Mucosa of rectum (tissue), 2 donors: ENCODE measurements at regions not wholly inside any gene's neighbourhood (a gene's known extent, or its start where the extent isn't known, plus 50 kb on each side); places are given as distances from the start of the nearest gene placed in this dataset.

ENCODE experiments used
- H3K27ac ChIP-seq, 2 donors: one replicate each; pipeline ENCODE4 v1.7.0; 2013; ENCODE audit warnings: inconsistent platforms in 2 of 2, low read depth in 2 of 2, low read length in 2 of 2
- H3K27me3 ChIP-seq, 2 donors: one replicate each; pipeline ENCODE4 v1.7.0; 2013; ENCODE audit warnings: low read length in 2 of 2; ENCODE audit not compliant: control insufficient read depth in 2 of 2, insufficient read depth in 2 of 2
- H3K36me3 ChIP-seq, 2 donors: one replicate each; pipeline ENCODE4 v1.7.0; 2013; ENCODE audit warnings: low read length in 2 of 2; ENCODE audit not compliant: control insufficient read depth in 2 of 2, insufficient read depth in 2 of 2
- H3K4me1 ChIP-seq, 2 donors: one replicate each; pipeline ENCODE4 v1.7.0; 2013; ENCODE audit warnings: low read length in 2 of 2, mild to moderate bottlenecking in 1 of 2; ENCODE audit not compliant: control insufficient read depth in 2 of 2, insufficient read depth in 2 of 2
- H3K4me3 ChIP-seq, 2 donors: one replicate each; pipeline ENCODE4 v1.7.0; 2013; ENCODE audit warnings: low read length in 2 of 2
- H3K9ac ChIP-seq, 2 donors: one replicate each; pipeline ENCODE4 v1.7.0; 2013; ENCODE audit warnings: low read length in 2 of 2, low read depth in 1 of 2, mild to moderate bottlenecking in 1 of 2
- H3K9me3 ChIP-seq, 2 donors: one replicate each; pipeline ENCODE4 v1.7.0; 2013; ENCODE audit warnings: low read length in 2 of 2; ENCODE audit not compliant: control insufficient read depth in 2 of 2
- donor health status: healthy.
- donor health status: Normal muscosa, but diverticular disease.

GRCh38 chr10:107425931-107426553, 261.5 kb upstream of the SORCS1 start:
- no peaks in the 10 kb centered on the region for H3K4me1 ChIP-seq
- H3K27ac ChIP-seq: no peak overlapping the region
- peak overlapping the region in 1 of 2 donors; percentile 6 for H3K4me3 ChIP-seq
- peaks cover 0 to 1% of the 10 kb centered on the region in 2 donors for H3K27me3 ChIP-seq
- no peak overlapping the region for H3K9ac ChIP-seq
- no peaks in the 10 kb centered on the region for H3K36me3 ChIP-seq
- no peaks in the 10 kb centered on the region for H3K9me3 ChIP-seq

- Histone ChIP-seq H3K4me3 (no peak overlapping the region), H3K27ac (no peak overlapping the region), H3K9me3 (no peaks in the 10 kb centered on the region), H3K36me3 (no peaks in the 10 kb centered on the region), H3K27me3 (no peaks in the 10 kb centered on the region), H3K9ac (no peak overlapping the region), H3K4me1 (no peaks in the 10 kb centered on the region)
These were observed 260.1 kb upstream of the SORCS1 start for GRCh38 chr10:107424628-107425027.

- Histone ChIP-seq H3K4me1 (no peaks in the 10 kb centered on the region), H3K4me3 (no peak overlapping the region), H3K9me3 (no peaks in the 10 kb centered on the region)
These were observed 259.4 kb upstream of the SORCS1 start for GRCh38 chr10:107423903-107424302.

GRCh38 chr10:107422681-107423080, 258.2 kb upstream of the SORCS1 start:
- H3K4me3 ChIP-seq: no peak overlapping the region
- H3K9me3 ChIP-seq: no peaks in the 10 kb centered on the region
- H3K27ac ChIP-seq: no peak overlapping the region
- H3K27me3 ChIP-seq: no peaks in the 10 kb centered on the region
- H3K9ac ChIP-seq: no peak overlapping the region
- H3K4me1 ChIP-seq: no peaks in the 10 kb centered on the region
- H3K36me3 ChIP-seq: no peaks in the 10 kb centered on the region

More at GRCh38 chr10:107423903-107424302, 259.4 kb upstream of the SORCS1 start:
- no peaks in the 10 kb centered on the region for H3K27me3 ChIP-seq
- H3K27ac ChIP-seq: no peak overlapping the region
- H3K36me3 ChIP-seq: no peaks in the 10 kb centered on the region
- H3K9ac ChIP-seq: no peak overlapping the region

- Histone ChIP-seq H3K9me3 (no peaks in the 10 kb centered on the region), H3K27me3 (no peaks in the 10 kb centered on the region), H3K36me3 (no peaks in the 10 kb centered on the region), H3K4me1 (no peaks in the 10 kb centered on the region), H3K9ac (no peak overlapping the region), H3K27ac (no peak overlapping the region), H3K4me3 (no peak overlapping the region)
These were observed 255.7 kb upstream of the SORCS1 start for GRCh38 chr10:107420196-107420595.

GRCh38 chr10:107418085-107418806, 253.7 kb upstream of the SORCS1 start:
- Histone ChIP-seq H3K27ac (no peak overlapping the region), H3K4me1 (no peaks in the 10 kb centered on the region), H3K36me3 (no peaks in the 10 kb centered on the region), H3K9ac (no peak overlapping the region), H3K4me3 (no peak overlapping the region), H3K9me3 (no peaks in the 10 kb centered on the region), H3K27me3 (no peaks in the 10 kb centered on the region)

GRCh38 chr10:107417446-107417845, 252.9 kb upstream of the SORCS1 start:
- Histone ChIP-seq H3K27ac (no peak overlapping the region), H3K4me1 (no peaks in the 10 kb centered on the region), H3K36me3 (no peaks in the 10 kb centered on the region), H3K9ac (no peak overlapping the region), H3K9me3 (no peaks in the 10 kb centered on the region), H3K27me3 (no peaks in the 10 kb centered on the region), H3K4me3 (no peak overlapping the region)

- Histone ChIP-seq H3K4me3 (no peak overlapping the region), H3K27ac (no peak overlapping the region), H3K36me3 (no peaks in the 10 kb centered on the region), H3K4me1 (no peaks in the 10 kb centered on the region), H3K9me3 (no peaks in the 10 kb centered on the region), H3K9ac (no peak overlapping the region), H3K27me3 (no peaks in the 10 kb centered on the region)
These were observed 250.9 kb upstream of the SORCS1 start for GRCh38 chr10:107415446-107415845.

GRCh38 chr10:107413971-107414370, 249.5 kb upstream of the SORCS1 start:
- Histone ChIP-seq H3K9me3 (no peaks in the 10 kb centered on the region), H3K27ac (no peak overlapping the region), H3K4me3 (no peak overlapping the region)

GRCh38 chr10:107409522-107409921, 245.0 kb upstream of the SORCS1 start:
- Histone ChIP-seq H3K9me3 (no peaks in the 10 kb centered on the region), H3K36me3 (no peaks in the 10 kb centered on the region), H3K27ac (no peak overlapping the region), H3K27me3 (no peaks in the 10 kb centered on the region), H3K4me3 (no peak overlapping the region), H3K4me1 (no peaks in the 10 kb centered on the region), H3K9ac (no peak overlapping the region)

More at GRCh38 chr10:107413971-107414370, 249.5 kb upstream of the SORCS1 start:
- H3K27me3 ChIP-seq: no peaks in the 10 kb centered on the region
- H3K9ac ChIP-seq: no peak overlapping the region
- H3K36me3 ChIP-seq: no peaks in the 10 kb centered on the region
- no peaks in the 10 kb centered on the region for H3K4me1 ChIP-seq
